GM23248 (cell line): ENCODE measurements at regions not wholly inside any gene's neighbourhood (a gene's known extent, or its start where the extent isn't known, plus 50 kb on each side); places are given as distances from the start of the nearest gene placed in this dataset.

Experiments
- EZH2 ChIP-seq: fragments of 200-600 bp; sonication (generic); IDR thresholded peaks from 2 replicates; pipeline ENCODE4 v1.6.1; 2018; ENCODE audit warnings: antibody characterized with exemption, mild to moderate bottlenecking; ENCODE audit not compliant: insufficient read depth, poor library complexity, severe bottlenecking
- EZH2phosphoT487 ChIP-seq: fragments of 200-600 bp; sonication (generic); IDR thresholded peaks from 2 replicates; pipeline ENCODE4 v1.6.1; 2018; ENCODE audit warnings: antibody characterized with exemption, moderate library complexity, mild to moderate bottlenecking, low read depth; ENCODE audit not compliant: insufficient read depth

DNA sequence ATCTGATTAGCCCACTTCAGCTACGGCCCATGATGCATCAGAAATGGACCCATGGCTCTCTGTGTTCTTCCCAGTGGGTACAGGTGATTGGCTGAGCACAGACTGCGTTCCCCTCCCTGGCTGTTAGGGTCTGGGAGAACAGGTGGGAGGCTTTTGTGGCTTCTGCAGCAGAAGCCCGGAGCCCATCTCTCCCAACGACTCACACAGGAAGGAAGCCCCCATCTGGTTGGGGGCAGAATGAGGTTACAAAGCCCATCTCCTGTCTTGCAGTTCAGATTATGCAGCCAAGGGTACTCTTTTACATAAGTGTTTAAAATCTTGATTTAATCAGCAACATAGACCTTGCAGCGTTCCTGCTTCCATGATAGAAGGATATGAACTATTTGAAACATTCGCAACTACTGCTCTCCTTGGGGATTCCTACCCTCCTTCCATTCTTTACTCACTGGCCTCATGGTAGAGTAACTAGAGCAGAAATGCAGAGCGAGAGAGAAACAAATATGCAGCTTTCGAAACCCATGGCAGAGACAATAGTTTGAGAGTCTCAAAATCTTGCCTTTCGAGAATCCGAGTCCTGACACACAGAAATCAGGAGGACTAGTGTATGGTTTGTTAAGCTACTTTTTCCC, 291.3 kb downstream of the TLE3 start:
- TF ChIP-seq EZH2 (no peak), EZH2phosphoT487 (no peak)
